IPS-NIHi7 (cell line): ENCODE measurements at regions not wholly inside any gene's neighbourhood (a gene's known extent, or its start where the extent isn't known, plus 50 kb on each side); places are given as distances from the start of the nearest gene placed in this dataset.
"Not testable (repeated sequence)": the region's sequence is repeated elsewhere in the genome, so short reads cannot be mapped to it uniquely, and the experiment has no call there.

Source experiments
- DNase-seq: peaks from one replicate; pipeline ENCODE4 v3.0.0; 2012; ENCODE audit warnings: mixed read lengths; ENCODE audit errors: extremely low spot score

DNA sequence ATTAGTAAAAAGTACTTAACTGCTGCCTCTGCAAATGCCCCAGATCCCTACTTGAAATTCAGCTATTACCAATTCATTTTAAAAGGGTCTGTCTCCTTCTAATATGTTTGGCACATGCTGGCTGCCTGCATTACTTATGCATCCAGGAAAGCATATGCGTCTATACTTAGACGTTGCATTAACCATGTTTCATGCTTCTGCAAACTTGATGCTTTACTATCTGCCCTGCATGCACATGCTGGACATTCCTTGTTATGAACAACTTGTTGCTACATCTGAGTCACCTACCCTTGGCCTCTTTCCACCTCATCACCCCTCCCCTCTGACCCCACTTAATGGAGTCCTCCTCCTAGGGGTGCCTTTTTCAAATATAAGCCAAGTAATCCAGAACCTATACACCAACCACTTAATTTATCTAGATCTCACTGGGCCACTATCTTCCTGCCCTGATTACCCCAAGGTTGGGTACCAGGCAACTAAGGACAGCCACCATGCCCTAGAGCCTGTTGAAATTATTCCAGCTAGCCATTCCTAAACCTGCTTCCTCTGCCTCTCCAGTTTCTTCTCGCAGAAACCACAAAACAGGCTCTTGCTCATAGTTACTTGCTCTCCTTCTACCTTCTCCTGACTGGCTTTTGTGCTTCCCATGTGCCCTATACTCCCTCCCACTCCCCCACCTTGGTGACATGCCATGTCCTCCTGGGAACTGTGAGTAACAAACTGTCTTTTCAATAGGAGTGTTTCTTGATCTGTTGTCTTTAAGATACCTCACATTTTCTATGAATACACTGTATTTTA, 1187.9 kb downstream of the REEP3 start:
- no peak for DNase-seq

DNA sequence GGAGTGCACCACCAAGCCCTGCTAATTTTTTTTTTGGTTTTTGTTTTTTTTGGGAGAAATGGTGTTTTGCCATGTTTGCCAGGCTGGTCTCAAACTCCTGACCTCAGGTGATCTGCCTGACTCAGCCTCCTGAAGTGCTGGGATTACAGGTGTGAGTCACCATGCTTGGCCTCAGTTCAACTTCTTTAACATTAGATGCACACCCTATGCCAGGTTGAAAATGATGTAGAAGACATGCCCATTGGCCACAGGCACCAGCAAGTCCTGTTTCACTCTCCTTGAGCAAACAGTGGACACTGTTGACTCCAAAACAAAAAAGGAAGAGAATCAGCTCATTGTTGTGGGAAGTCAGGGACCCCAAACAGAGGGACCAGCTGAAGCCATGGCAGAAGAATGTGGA, 1205.3 kb downstream of the REEP3 start:
- DNase-seq: no peak

DNA sequence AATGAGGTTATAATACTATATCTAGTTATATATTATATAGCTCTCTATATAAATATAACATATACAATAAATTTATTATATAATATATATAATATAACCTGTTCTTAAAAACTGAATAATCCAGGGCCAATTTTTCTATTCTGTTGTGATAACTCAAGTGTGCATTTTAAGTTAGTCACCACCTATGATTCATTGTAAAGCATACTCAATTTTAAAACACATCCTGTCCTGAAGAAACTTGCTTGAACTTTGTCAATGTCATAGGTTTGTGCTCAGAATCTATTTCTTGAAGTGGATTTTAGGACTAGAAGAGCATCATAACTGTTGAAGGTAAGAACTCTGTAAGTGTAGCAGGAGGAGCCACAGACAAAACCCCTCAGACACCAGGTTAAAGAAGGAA, 1209.8 kb downstream of the REEP3 start:
- DNase-seq: no peak

DNA sequence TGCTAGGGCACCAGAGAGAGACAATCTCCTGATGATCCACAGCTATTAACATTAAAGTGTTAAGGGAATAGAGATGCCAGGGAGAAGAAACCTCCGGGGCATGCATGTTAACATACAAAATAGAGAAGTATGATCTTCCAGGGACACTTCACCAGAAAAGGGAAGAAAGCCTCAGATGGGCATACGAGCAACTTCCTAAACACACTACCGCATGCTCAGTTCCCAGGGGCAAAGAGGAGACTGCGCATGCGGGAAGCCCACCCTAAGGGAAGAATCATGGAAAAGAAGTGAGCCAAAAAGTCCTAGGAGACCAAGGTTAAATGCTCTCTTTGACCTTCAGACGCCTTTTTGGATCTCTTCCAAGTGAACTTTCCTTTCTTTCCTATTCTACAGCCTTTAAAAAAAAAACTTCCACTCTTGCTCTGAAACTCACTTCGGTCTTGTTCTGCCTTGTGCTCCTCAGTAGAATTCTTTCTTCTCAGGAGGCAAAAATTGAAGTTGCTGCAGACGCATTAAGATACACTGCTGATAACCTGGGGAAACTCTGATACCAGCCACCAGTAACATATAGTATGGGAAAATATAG, 1211.3 kb downstream of the REEP3 start:
- DNase-seq: no peak

DNA sequence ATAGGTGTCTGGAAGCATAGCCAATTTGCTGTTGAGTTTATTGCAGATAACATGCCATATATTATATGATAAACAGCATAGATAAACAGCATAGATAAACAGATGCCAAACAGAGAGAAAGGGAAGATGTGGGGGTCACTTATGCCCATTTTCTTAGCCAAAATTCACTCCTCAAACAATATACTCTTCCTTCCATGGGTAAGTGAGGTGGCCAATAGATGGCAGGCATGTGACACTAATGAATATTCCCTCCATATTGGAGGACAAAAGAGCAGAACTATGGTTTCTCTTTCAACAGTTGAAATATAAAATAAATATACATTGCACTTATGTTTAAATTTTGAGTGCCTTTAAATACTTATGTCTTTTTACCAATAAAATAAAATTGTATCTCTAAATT, 1212.8 kb downstream of the REEP3 start:
- DNase-seq: peak; percentile 20

DNA sequence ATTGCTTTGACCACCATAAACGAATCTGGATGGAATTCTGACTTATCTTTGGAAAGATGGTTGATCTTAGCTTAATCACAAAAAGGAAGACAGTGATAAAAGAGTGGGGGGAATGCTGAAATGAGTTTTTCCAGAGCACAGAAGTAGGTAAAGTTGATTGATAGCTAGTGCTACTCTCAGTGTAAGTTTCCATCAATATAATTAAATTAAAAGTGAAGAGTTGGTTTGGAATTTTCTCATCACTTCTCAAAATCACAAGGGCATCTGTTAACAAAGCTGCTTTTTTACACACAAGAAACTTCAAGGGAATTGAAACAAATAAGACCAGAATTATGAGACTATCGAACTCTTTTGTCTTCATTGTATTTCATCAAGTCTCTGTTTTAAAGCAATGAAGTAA, 1217.3 kb downstream of the REEP3 start:
- DNase-seq: no peak

DNA sequence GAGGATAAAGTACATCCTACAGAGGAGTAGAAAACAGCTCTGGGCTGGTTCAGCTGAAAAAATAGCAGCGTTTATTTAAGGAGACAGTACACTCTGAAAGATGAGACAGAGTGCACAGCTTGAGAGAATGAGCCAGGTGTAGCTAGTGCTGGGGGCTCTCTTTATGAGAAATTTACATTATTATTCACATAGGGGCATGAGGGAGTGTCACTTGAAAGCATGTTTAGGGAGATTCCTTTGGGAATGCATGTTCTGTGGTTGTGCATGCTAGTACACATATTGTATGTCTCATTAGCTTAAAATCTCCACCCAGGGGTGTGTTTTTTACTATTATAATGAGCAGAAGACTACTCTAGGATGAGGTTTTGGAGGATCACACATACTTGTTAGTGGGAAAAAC, 1224.4 kb downstream of the REEP3 start:
- no peak for DNase-seq

DNA sequence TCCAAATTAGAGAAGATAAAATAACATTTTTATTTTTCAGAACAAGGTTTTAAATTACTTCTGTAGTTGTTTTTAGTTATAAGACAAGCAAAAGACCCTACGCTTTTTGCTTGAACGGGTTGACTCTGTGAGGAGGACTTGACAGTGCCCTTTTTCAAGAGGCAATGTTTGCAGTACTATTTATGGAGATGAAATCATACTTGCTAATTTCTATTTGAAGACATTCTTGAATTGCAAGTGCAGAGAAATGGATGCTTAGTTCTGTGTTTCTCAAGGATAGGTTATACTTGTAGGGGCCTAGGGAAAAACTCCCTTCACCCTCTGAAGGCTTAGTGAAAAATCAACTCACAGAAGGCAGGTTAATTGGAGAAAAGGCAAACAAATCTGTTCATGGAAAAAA, 1229.5 kb downstream of the REEP3 start:
- no peak for DNase-seq

DNA sequence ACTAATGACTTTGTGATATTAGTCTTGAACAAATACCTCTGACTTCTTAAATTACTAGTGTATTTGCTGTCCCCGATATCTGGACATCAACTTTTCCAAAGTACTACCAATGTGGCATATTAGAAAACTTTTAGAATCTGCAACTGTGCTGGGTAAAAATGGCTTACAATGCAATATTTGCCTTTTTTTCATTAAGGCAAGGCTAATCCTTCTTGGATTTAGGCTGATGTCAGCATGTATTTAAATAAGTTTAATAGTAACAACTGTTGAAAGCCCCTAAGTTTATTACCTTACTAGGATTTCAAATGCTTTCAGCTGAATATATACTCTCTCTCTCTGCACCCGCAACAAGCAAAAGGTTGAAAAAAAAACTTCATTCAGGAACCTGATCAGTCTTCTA, 1232.3 kb downstream of the REEP3 start:
- no peak for DNase-seq

DNA sequence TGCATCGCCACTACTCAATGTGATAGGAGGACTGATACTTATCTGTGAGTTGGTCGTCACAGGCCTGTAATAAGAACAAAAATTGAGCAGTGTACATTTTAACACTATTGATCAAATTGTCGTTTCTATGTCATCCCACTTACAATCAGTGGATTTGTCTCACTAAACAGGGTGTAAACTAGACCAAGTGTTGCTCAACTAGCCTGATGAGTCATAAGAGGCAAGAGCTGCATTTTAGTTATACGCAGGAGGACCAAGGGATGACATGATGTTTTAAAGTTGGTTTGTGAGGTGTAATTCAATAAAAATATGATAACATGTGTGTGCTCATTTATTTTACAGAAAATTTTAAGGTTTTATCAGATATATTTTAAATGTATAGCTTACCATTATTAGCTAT, 1239.2 kb downstream of the REEP3 start:
- no peak for DNase-seq

DNA sequence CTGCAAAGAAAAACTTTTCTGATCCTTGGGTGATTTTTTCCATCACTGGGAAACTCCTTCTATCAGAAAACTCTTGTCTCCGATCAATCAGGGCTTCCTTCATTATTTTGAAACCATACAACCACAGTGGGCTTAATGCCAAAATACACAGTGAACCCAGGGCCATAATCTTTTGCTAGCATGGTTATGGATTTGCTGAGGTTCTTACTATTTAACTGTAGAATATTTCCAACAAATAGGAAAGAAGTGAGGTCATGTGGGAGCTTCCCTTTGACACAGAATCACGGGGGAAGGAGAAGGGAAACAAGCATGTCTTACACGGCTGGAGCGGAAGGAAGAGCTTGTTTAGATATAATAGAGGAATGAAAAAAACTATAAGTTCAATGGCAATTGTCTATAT, 1241.7 kb downstream of the REEP3 start:
- no peak for DNase-seq

DNA sequence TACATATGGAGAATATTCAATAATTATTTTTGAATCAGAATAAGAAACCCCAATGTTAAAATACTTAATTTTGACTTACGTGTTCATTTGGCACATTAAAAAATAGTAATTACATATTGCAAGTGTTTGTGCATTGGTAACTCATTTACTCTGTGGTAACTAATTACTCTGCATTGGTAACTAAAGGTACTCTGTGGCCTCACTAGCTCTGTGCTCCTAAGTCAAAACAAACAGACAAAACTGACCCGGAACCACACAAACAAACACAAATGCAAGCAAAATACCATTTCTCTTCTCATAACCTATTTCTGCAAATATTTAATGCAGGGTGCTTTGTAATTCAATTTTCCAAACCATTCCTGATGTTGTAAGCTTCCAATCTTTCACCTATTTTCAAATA, 1244.3 kb downstream of the REEP3 start:
- no peak for DNase-seq

DNA sequence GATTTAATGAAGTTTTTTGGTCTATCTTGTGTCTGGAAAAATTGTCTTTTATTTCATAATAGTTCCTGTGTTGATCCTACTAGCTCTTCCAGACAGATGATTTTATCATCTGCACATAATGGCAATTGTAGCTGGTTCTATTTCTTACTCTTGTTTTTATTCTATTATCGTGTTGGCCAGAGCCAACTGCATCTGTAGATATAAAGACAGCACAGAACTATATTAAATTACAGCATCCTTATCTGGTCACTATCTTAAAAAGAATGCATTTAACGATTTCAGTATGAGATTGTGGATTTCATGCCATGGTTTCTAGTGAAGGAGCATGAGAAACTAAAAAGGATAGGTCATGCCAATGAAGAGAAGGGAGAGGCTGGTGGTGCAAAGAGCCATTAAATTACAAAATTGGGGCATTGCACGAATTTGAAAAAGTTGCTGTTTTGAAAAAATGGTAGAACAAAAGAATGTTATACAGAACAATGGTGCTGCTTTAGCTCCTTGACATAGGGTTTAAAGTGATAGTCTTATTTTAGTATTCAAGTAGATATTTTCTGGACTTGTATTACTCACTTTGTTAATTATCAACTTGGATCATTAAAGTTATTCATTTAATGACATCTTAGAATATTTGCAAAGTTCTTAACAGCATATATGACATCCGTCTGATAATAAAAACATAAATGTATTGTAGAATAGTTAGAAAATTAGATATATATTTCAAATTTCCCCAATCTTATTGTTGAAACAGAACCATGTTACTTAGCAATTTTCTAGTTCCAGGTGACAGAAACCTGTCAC, 1250.3 kb downstream of the REEP3 start:
- DNase-seq: no peak

DNA sequence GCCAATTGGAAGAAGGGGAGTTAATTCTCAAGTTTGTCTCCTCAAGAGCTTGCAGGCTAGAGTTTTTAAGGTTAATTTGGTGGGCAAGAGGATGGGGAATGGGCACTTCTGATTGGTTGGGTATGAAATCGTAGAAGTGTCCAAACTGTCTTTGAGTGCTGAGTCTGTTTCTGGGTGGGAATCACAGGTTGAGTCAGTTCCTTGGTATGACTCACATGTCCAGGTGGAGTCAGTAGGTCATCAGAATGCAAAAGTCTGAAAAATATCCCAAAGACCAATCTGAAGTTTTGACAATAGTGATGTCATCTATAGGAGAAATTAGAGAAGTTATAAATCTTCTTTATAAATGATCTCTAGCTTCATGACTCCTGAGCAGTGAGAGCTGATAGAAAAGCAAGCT, 1252.2 kb downstream of the REEP3 start:
- DNase-seq: no peak

DNA sequence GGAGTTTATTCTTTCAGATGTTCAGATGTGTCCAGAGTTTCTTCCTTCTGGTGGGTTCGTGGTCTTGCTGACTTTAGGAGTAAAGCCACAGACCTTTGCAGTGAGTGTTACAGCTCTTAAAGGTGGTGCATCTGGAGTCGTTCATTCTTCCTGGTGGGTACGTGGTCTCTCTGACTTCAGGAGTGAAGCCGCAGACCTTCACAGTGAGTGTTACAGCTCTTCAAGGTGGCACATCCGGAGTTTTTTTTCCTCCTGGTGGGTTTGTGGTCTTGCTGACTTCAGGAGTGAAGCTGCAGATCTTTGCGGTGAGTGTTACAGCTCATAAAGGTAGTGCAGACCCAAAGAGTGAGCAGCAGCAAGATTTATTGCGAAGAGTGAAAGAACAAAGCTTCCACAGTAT, 1263.2 kb downstream of the REEP3 start:
- not testable (repeated sequence) for DNase-seq

DNA sequence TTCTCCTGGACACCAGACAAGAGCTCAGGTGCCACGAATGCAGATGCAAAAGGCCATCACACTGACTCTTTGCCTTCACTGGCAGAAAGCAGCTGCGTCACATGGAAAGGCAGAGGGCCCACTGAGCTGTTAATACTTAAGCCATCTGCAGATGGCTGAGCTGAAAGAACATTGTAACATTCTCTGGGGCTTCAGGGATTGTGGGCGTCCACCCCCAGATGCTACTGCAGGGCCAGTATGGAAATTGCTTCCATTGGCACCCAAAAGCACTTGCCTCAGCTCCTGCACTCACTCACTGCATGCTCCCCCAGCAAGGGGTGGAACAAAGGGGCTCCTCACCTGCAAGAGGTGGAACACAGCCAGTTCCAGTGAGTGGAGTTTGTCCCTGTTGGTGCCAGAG, 1264.6 kb downstream of the REEP3 start:
- DNase-seq: no peak

DNA sequence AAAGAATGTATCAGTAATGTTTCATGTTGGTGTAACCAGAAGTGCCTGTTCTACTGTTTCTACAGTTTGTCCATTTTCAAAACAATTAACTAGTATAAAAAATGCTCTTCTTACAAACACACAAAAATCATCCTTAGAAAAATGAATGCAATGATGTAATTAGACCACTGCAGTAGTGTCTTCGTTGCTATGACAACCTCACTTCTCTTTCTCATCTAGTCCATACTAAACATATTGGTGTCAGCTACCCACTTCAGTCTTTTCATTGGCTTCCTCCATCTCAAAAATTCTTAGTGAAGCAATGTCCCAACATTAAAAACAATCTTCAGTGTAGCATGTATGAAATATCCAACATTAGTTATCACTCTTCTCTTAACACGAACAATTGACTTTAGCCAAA, 1265.8 kb downstream of the REEP3 start:
- no peak for DNase-seq

DNA sequence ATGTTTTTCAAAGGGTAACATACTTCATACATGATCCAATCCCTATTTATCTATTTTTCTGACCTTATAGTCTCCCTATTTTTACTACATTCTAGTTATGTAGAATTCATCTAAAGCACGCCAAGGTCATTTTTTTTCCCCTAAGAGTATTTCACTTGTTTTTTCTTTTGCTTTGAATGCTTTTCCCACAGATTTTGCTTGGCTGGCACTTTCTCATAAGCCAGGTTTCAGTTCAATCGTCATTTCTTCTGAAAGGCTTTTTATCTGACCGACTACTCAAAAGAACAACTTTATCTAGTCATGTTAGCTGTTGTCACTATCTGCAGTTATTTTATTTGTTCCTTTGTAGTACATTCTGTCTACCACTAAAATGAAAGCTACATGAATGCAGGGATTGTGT, 1274.6 kb downstream of the REEP3 start:
- DNase-seq: no peak

DNA sequence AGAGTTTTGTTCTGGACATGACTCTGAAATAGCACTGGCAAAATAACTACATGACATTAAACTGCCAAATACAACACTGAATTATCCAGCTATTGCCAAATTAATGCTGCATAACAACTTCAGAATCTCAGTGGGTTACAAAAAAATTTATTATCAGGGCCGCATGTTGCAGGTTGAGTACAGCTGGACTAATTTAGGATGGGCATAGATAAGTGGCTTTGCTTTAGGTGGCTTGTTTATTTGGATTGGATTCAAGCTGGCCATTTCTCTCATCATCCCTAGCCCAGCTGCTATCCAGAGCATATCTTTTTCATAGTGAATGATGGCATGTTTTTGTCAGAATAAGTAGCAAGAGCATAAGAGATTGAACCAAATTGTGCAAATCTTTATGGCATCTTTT, 1277.1 kb downstream of the REEP3 start:
- no peak for DNase-seq

DNA sequence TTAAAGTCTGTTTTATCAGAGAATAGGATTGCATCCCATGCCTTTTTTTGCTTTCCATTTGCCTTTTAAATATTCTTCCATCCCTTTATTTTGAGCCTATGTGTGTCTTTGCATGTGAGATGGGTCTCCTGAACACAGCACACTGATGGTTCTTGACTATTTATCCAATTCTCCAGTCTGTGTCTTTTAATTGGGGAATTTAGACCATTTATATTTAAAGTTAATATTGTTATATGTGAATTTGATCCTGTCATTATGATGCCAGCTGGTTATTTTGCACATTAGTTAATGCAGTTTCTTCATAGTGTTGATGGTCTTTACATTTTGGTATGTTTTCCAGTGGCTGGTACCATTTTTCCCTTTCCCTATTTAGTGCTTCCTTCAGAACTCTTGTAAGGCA, 1287.0 kb downstream of the REEP3 start:
- DNase-seq: not testable (repeated sequence)

DNA sequence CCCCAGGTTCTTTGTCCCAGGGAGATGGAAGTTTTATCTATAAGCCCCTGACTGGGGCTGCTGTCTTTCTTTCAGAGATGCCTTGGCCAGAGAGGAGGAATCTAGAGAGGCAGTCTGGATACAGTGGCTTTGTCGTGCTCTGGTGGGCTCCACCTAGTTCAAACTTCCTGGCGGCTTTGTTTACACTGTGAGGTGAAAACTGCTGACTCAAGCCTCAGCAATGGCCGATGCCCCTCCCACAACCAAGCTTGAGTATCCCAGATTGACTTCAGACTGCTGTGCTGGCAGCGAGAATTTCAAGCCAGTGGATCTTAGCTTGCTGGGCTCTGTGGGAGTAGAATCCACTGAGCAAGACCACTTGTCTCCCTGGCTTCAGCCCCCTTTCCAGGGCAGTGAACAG, 1288.8 kb downstream of the REEP3 start:
- not testable (repeated sequence) for DNase-seq

DNA sequence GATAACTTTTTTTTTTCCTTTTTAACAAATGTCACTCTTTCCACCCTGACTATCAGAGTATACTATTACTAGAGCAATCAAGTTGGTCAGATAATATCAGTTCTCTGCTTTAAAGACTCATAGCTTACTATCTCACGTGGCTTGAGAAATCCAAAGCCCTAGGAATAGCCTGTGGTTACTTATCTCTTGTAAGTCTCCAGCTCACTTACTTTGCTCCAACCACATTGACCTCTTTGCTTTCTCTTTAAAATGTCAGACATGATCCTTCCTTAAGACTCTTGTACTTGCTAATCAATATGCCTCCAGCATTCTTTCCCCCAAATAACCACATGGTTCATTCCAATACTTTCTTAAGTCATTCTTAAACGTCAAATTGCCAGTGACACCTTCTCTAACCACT, 1292.2 kb downstream of the REEP3 start:
- DNase-seq: no peak

DNA sequence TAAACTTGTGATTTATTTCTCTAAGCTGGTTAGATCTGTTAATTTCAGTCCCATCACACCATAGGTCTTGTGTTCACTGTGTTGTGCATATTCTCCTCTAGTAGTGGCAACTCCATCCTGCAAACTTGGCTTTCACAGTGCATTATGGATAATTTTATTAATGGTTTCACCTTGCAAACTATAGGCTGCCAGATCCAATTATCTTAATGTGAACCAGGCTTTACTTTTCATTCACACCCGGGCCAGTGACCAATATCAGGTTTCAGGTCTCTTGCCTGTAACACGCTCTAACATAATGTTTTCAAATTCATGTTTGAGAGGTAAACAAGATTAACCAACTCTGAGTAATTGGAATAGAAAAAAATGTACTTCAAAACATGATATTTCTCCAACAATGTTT, 1293.0 kb downstream of the REEP3 start:
- no peak for DNase-seq
